Pancreas (tissue), 10 donors: ENCODE measurements at regions not wholly inside any gene's neighbourhood (a gene's known extent, or its start where the extent isn't known, plus 50 kb on each side); places are given as distances from the start of the nearest gene placed in this dataset.

Source experiments
- ATAC-seq, 4 donors: fragments of 200-7000 bp; cut with Tn5 transposase; one replicate each; pipeline versions ENCODE4 v1.8.0 to v1.9.1; 2020; ENCODE audit warnings: mild to moderate bottlenecking in 4 of 4, moderate library complexity in 4 of 4
- DNase-seq, 6 donors: peaks; one replicate each; pipeline ENCODE4 v3.0.0-alpha.2; 2020
- FAIRE-seq: peaks from 2 replicates; lab custom pipeline; 2012; peaks lifted over from hg19 to GRCh38; lab: Jason Lieb, UNC
- H3K27ac ChIP-seq, 4 donors: fragments of 200-600 bp; sonication (generic); 1 replicate in 3 of 4; 2 replicates in 1 of 4; pipeline versions ENCODE4 v1.5.0 to v1.8.0; 2020
- H3K27me3 ChIP-seq, 4 donors: fragments of 200-600 bp; one replicate each; pipeline ENCODE4 v1.8.0; 2021
- H3K36me3 ChIP-seq, 3 donors: fragments of 200-600 bp; sonication (generic) in 1 of 3; one replicate each; pipeline versions ENCODE4 v1.5.0 to v1.8.0; 2020 to 2021
- H3K4me1 ChIP-seq, 3 donors: fragments of 200-600 bp; one replicate each; pipeline ENCODE4 v1.8.0; 2021
- H3K4me3 ChIP-seq, 4 donors: fragments of 200-600 bp; sonication (generic) in 2 of 4; one replicate each; pipeline versions ENCODE4 v1.5.0 to v1.8.0; 2020 to 2021
- H3K9me3 ChIP-seq, 4 donors: fragments of 200-600 bp; one replicate each; pipeline ENCODE4 v1.8.0; 2021
- whole genome bisulfite sequencing, 2 donors: extraction: QIAGEN DNeasy Blood & Tissue Kit; methylation state at CpG; one replicate each; pipeline ENCODE4 v1.1.7; 2013; 5-methylcytosine and 5-hydroxymethylcytosine counted together
- intact Hi-C, 3 donors: fragments of 100-400 bp; cut with DNase I; formaldehyde crosslinking; loops; one replicate each; pipeline versions ENCODE4 v1.11.1 to v1.14.2; 2022
- TF ChIP-seq, protein P1 (sequence below), 4 donors: fragments of 200-600 bp; sonication (generic) in 3 of 4; IDR thresholded peaks; one replicate each; pipeline versions ENCODE4 v1.5.0 to v1.8.0; 2021; ENCODE audit warnings: antibody characterized with exemption in 4 of 4
- donor health status: healthy with polysubstance abuse.
- donor health status: DM: no; HTN: no; CAD: no; lungs with moderate emphysema.
- donor health status: DM: no; HTN: no; CAD: no.
- donor health status: control.
- donor health status: control.
- donor health status: Bipolar disorder and iron deficiency.
- donor health status: DM: yes; HTN: yes; CAD: no.
- donor health status: DM: no; HTN: no; CAD: no.
- donor health status: DM: no; HTN: no; CAD: no.
- donor health status: DM: yes; HTN: yes; CAD: no.

DNA sequence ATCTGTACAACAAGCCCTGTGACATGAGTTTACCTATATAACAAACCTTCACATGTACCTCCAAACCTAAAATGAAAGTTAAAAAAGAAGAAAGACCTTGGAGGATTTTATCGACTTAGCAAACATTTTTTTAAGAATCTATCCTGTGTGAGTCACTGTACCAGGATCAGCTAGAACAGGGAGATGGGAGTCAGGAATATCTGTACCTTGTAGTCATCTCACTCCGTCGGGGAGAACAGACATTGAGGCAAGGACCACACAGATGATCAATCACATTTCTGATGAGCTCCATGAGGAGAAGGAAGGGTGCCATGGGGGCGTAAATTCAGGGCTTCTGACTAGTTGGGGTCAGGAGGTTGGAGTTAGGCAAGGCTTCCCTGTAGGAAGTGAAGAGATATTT lies 310.6 kb downstream of the VRK1 start:
- no peak for ATAC-seq
- DNase-seq = no peak
- Histone ChIP-seq H3K9me3 (no peaks in the 10 kb centered on the region), H3K36me3 (no peaks in the 10 kb centered on the region), H3K27ac (no peak overlapping the region), H3K27me3 (no peaks in the 10 kb centered on the region), H3K4me1 (no peaks in the 10 kb centered on the region), H3K4me3 (no peak overlapping the region)
- TF ChIP-seq, protein P1, sequence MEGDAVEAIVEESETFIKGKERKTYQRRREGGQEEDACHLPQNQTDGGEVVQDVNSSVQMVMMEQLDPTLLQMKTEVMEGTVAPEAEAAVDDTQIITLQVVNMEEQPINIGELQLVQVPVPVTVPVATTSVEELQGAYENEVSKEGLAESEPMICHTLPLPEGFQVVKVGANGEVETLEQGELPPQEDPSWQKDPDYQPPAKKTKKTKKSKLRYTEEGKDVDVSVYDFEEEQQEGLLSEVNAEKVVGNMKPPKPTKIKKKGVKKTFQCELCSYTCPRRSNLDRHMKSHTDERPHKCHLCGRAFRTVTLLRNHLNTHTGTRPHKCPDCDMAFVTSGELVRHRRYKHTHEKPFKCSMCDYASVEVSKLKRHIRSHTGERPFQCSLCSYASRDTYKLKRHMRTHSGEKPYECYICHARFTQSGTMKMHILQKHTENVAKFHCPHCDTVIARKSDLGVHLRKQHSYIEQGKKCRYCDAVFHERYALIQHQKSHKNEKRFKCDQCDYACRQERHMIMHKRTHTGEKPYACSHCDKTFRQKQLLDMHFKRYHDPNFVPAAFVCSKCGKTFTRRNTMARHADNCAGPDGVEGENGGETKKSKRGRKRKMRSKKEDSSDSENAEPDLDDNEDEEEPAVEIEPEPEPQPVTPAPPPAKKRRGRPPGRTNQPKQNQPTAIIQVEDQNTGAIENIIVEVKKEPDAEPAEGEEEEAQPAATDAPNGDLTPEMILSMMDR (IDR thresholded peaks at IDR 0.05) = no peak
- FAIRE-seq = no peak
- 70% methylated on average over 4 of the region's 4 CpGs for WGBS, 2 donors
- intact Hi-C loops = no loop called here

DNA sequence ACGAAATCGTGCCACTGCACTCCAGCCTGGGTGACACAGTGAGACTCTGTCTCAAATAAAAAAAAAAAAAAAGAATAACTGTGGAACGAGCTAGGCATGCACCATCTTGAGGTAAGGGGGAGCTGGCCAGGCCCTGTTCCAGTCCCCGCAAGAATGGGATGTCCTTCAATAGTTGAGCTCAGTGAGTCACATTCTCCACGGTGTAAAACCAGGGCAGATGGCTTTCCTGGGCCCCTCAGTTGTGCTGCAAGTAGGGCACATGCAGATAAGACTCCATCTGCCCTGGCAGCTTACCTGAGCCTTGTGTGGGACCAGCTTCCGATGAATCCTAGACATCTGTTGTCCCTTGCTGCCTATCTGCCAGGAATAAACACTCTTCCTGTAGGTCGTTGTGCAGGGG lies 312.1 kb downstream of the VRK1 start:
- intact Hi-C loops = no loop called here
- FAIRE-seq = no peak

DNA sequence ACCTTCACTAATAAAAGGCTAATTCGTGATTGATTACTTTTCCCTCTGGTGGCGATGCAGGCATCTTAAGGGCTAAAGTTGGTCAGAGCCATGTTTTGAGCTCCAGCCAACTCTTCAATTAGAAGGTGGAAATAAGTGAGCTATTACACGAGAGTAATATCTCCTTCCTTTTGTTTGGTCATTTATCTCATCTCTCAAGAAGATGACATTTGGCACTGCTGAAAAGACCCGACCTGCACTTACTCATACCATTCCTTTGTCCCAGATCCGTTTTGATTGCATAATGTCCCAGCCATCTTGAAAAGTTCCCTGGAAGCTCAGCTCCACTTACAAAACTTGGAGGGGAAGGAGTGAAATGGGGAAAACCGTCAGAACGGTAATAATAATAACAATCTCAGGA lies 316.2 kb downstream of the VRK1 start:
- FAIRE-seq = no peak
- intact Hi-C loops = no loop called here

More for the DNA sequence above, 312.1 kb downstream of the VRK1 start:
- TF ChIP-seq, protein P1 (IDR thresholded peaks at IDR 0.05) = no peak
- DNase-seq (no peak), ATAC-seq (no peak)
- Histone ChIP-seq H3K4me3 (no peak overlapping the region), H3K4me1 (no peaks in the 10 kb centered on the region), H3K36me3 (no peaks in the 10 kb centered on the region), H3K27ac (no peak overlapping the region), H3K9me3 (no peaks in the 10 kb centered on the region), H3K27me3 (no peaks in the 10 kb centered on the region)
- 62 to 66% methylated on average over 7 of the region's 7 CpGs for WGBS, 2 donors

DNA sequence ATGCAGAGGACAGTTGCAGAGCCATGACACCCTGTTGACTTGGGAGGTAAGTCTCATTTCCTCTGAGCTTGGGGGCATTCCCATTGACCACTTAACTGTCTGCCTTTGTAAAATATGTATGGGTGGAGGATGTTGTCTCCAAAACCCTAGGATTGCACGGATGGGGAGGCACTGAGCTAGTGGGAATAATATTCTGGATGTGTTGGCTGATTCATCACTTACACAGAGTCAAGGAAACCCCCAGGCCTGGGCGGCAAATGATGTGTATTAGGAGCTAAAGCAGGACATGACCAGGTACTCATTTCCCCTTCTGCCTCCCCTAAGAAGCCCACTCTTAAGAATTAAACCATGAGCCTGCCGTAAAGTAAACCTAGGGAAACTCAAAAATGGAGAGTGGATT lies 319.4 kb downstream of the VRK1 start:
- H3K9me3 ChIP-seq = no peaks in the 10 kb centered on the region
- H3K4me1 ChIP-seq = no peaks in the 10 kb centered on the region
- no peak overlapping the region for H3K27ac ChIP-seq
- intact Hi-C loops = no loop called here
- 60 to 64% methylated on average over 3 of the region's 3 CpGs for WGBS, 2 donors
- ATAC-seq = no peak
- DNase-seq = no peak
- FAIRE-seq = no peak
- H3K36me3 ChIP-seq = no peaks in the 10 kb centered on the region
- H3K4me3 ChIP-seq = no peak overlapping the region
- TF ChIP-seq, protein P1 (IDR thresholded peaks at IDR 0.05) = no peak
- no peaks in the 10 kb centered on the region for H3K27me3 ChIP-seq

More for the DNA sequence above, 316.2 kb downstream of the VRK1 start:
- Histone ChIP-seq H3K27me3 (no peaks in the 10 kb centered on the region), H3K27ac (no peak overlapping the region), H3K4me1 (no peaks in the 10 kb centered on the region), H3K36me3 (no peaks in the 10 kb centered on the region), H3K9me3 (no peaks in the 10 kb centered on the region), H3K4me3 (no peak overlapping the region)
- WGBS, 2 donors = 24% methylated on average over 7 of the region's 7 CpGs
- TF ChIP-seq, protein P1 (IDR thresholded peaks at IDR 0.05) = no peak
- ATAC-seq = no peak
- no peak for DNase-seq

DNA sequence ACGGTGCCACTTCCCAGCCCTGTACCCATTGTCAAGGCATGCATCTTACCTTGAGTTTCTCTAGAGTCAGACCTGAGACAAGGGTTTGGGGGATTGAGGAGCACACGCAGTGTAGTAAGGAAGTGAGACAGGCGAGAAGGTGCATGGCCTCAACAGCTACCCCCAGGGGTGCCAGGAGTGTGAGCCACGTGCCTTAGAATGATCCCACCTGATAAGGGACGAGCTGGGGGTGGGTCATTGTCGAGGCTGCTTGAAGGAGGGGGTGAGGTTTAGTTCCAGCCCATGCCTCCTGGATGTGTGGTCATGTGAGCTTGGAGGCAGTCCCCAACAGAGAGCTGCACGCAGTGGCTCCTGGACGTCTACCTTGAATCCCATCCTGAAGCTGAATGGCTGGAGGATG lies 320.5 kb downstream of the VRK1 start:
- FAIRE-seq = no peak
- TF ChIP-seq, protein P1 (IDR thresholded peaks at IDR 0.05) = no peak

More for the DNA sequence above, 320.5 kb downstream of the VRK1 start:
- H3K9me3 ChIP-seq = no peaks in the 10 kb centered on the region
- ATAC-seq (no peak), DNase-seq (no peak)
- no peaks in the 10 kb centered on the region for H3K4me1 ChIP-seq
- H3K27me3 ChIP-seq = no peaks in the 10 kb centered on the region
- H3K27ac ChIP-seq = no peak overlapping the region
- no peak overlapping the region for H3K4me3 ChIP-seq
- intact Hi-C loops = no loop called here
- H3K36me3 ChIP-seq = no peaks in the 10 kb centered on the region
- 33 to 52% methylated on average over 8 of the region's 8 CpGs for WGBS, 2 donors
